Esophagus squamous epithelium (tissue), 5 donors: ENCODE measurements at regions not wholly inside any gene's neighbourhood (a gene's known extent, or its start where the extent isn't known, plus 50 kb on each side); places are given as distances from the start of the nearest gene placed in this dataset.

Experiments
- DNase-seq: peaks from one replicate; lab custom pipeline; 2025; lab: John Stamatoyannopoulos, UW
- H3K27ac ChIP-seq, 4 donors: fragments of 200-600 bp; sonication (generic); one replicate each; pipeline ENCODE4 v1.5.1; 2016 to 2019; ENCODE audit warnings: mild to moderate bottlenecking in 1 of 4
- H3K27me3 ChIP-seq, 4 donors: fragments of 200-600 bp; sonication (generic); 1 replicate in 3 of 4; 2 replicates in 1 of 4; pipeline versions ENCODE4 v1.5.1 to v1.6.0; 2017 to 2021; ENCODE audit warnings: antibody characterized with exemption in 1 of 4
- H3K36me3 ChIP-seq, 3 donors: fragments of 200-600 bp; sonication (generic); one replicate each; pipeline ENCODE4 v1.5.1; 2016 to 2019
- H3K4me1 ChIP-seq, 3 donors: fragments of 200-600 bp; sonication (generic); one replicate each; pipeline ENCODE4 v1.5.1; 2017 to 2019
- H3K4me3 ChIP-seq, 4 donors: fragments of 200-600 bp; sonication (generic); 1 replicate in 3 of 4; 2 replicates in 1 of 4; pipeline ENCODE4 v1.5.1; 2016 to 2019; ENCODE audit warnings: mild to moderate bottlenecking in 2 of 4, moderate library complexity in 1 of 4
- H3K9me3 ChIP-seq, 3 donors: fragments of 200-600 bp; sonication (generic); one replicate each; pipeline ENCODE4 v1.5.1; 2016 to 2019
- CTCF ChIP-seq, 6 experiments: fragments of 450-650 bp in 4 of 6; fragments of 200-600 bp in 2 of 6; sonication (generic) in 2 of 6; IDR thresholded peaks; one replicate each; pipeline ENCODE4 v1.5.1; 2016 to 2019; ENCODE audit warnings: antibody characterized with exemption in 6 of 6, mild to moderate bottlenecking in 4 of 6, moderate library complexity in 4 of 6
- POLR2A ChIP-seq, 4 donors: fragments of 450-650 bp; IDR thresholded peaks; one replicate each; pipeline ENCODE4 v1.6.1; 2017; ENCODE audit warnings: antibody characterized with exemption in 4 of 4, mild to moderate bottlenecking in 4 of 4, moderate library complexity in 3 of 4
- WGBS, 2 donors: methylation state at CpG; one replicate each; pipeline ENCODE4 v1.1.5; 2018; 5-methylcytosine and 5-hydroxymethylcytosine counted together
- intact Hi-C: fragments of 100-400 bp; cut with DNase I; formaldehyde crosslinking; loops from one replicate; pipeline ENCODE4 v1.15.0; 2022
- donor health status: DM: yes; HTN: yes; CAD: no.

- WGBS, 2 donors, result 85 to 94% methylated on average over 4 of the region's 4 CpGs
- H3K4me1 ChIP-seq, result peaks cover 0 to 5% (median 0%) of the 10 kb centered on the region in 3 donors
- H3K9me3 ChIP-seq, result no peaks in the 10 kb centered on the region
- TF ChIP-seq CTCF (IDR thresholded peaks at IDR 0.05) (no peak), POLR2A (IDR thresholded peaks at IDR 0.05) (no peak)
- no peaks in the 10 kb centered on the region for H3K27me3 ChIP-seq
- H3K4me3 ChIP-seq, result no peak overlapping the region
- intact Hi-C loops, result no loop called here
- no peak for DNase-seq
- H3K27ac ChIP-seq, result no peak overlapping the region
- no peaks in the 10 kb centered on the region for H3K36me3 ChIP-seq
Observed at GRCh38 chr1:208974717-208975116, 608.8 kb upstream of the CAMK1G start.

GRCh38 chr1:208975456-208975855, 608.1 kb upstream of the CAMK1G start:
- 60 to 80% methylated on average over 1 to 2 of the region's 2 CpGs for WGBS, 2 donors
- H3K36me3 ChIP-seq, result no peaks in the 10 kb centered on the region
- H3K27ac ChIP-seq, result no peak overlapping the region
- no peak for DNase-seq
- no peak overlapping the region for H3K4me3 ChIP-seq
- peaks cover 0 to 13% (median 0%) of the 10 kb centered on the region in 3 donors for H3K4me1 ChIP-seq
- H3K9me3 ChIP-seq, result no peaks in the 10 kb centered on the region
- intact Hi-C loops, result no loop called here
- no peaks in the 10 kb centered on the region for H3K27me3 ChIP-seq
- no peak for TF ChIP-seq POLR2A (IDR thresholded peaks at IDR 0.05)
- TF ChIP-seq CTCF (IDR thresholded peaks at IDR 0.05), result no peak

- DNase-seq, result no peak
- intact Hi-C loops, result no loop called here
- H3K27ac ChIP-seq, result no peak overlapping the region
- peaks cover 0 to 18% (median 0%) of the 10 kb centered on the region in 3 donors for H3K4me1 ChIP-seq
- no peaks in the 10 kb centered on the region for H3K27me3 ChIP-seq
- no peaks in the 10 kb centered on the region for H3K9me3 ChIP-seq
- H3K36me3 ChIP-seq, result no peaks in the 10 kb centered on the region
- no peak for TF ChIP-seq CTCF (IDR thresholded peaks at IDR 0.05)
- TF ChIP-seq POLR2A (IDR thresholded peaks at IDR 0.05), result no peak
- H3K4me3 ChIP-seq, result no peak overlapping the region
Observed at GRCh38 chr1:208977012-208977411, 606.5 kb upstream of the CAMK1G start.

- Histone ChIP-seq H3K27me3 (no peaks in the 10 kb centered on the region), H3K36me3 (no peaks in the 10 kb centered on the region), H3K9me3 (no peaks in the 10 kb centered on the region), H3K4me1 (peaks cover 0 to 18% (median 0%) of the 10 kb centered on the region in 3 donors), H3K4me3 (no peak overlapping the region), H3K27ac (no peak overlapping the region)
- TF ChIP-seq CTCF (IDR thresholded peaks at IDR 0.05) (no peak), POLR2A (IDR thresholded peaks at IDR 0.05) (no peak)
- DNase-seq, result no peak
- intact Hi-C loops, result no loop called here
- 71 to 84% methylated on average over 3 of the region's 3 CpGs for WGBS, 2 donors
Observed at GRCh38 chr1:208977638-208978256, 605.8 kb upstream of the CAMK1G start.

GRCh38 chr1:208979776-208980175, 603.7 kb upstream of the CAMK1G start:
- Histone ChIP-seq H3K27ac (no peak overlapping the region), H3K27me3 (no peaks in the 10 kb centered on the region), H3K9me3 (no peaks in the 10 kb centered on the region), H3K36me3 (no peaks in the 10 kb centered on the region), H3K4me1 (peaks cover 0 to 18% (median 0%) of the 10 kb centered on the region in 3 donors), H3K4me3 (no peak overlapping the region)
- intact Hi-C loops, result no loop called here
- no peak for DNase-seq
- WGBS, 2 donors, result 24 to 31% methylated on average over 1 of the region's 1 CpG
- TF ChIP-seq CTCF (IDR thresholded peaks at IDR 0.05) (no peak), POLR2A (IDR thresholded peaks at IDR 0.05) (no peak)
